Endothelial cell of umbilical vein (primary cell): ENCODE measurements at regions not wholly inside any gene's neighbourhood (a gene's known extent, or its start where the extent isn't known, plus 50 kb on each side); places are given as distances from the start of the nearest gene placed in this dataset.

Source experiments
- TF ChIP-seq, protein P1 (sequence below), 2 donors: IDR thresholded peaks; 1 replicate in 1 of 2; 2 replicates in 1 of 2; pipeline ENCODE4 v1.5.1; 2011; ENCODE audit warnings: low read length in 2 of 2, mild to moderate bottlenecking in 2 of 2, moderate library complexity in 2 of 2, control low read depth in 1 of 2, inconsistent platforms in 1 of 2, low read depth in 1 of 2; ENCODE audit not compliant: insufficient read depth in 1 of 2; ENCODE audit errors: extremely low read depth in 1 of 2
- TF ChIP-seq, protein P2 (sequence below): IDR thresholded peaks from 2 replicates; pipeline ENCODE4 v1.6.1; 2011; ENCODE audit not compliant: insufficient read depth, insufficient read length

DNA sequence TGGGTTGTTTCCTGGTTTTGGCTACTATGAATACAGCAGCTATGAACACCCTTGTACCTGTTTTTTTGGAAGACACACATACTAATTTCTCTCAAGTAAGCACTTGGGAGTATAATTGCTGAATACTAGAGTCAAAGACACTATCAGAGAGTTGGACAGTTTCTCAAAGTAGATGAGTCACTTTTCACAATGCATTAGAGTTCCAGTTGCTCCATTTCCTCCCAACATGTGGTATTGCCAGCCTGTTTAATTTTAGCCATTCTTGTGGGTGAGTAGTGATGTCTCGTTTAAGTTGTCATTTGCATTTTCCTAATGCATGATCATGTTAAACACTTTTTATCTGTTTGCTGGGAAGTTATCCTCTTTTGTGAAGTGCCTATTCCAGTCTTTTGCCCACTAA is 81.6 kb upstream of the GDNF start:
- TF ChIP-seq, protein P1, sequence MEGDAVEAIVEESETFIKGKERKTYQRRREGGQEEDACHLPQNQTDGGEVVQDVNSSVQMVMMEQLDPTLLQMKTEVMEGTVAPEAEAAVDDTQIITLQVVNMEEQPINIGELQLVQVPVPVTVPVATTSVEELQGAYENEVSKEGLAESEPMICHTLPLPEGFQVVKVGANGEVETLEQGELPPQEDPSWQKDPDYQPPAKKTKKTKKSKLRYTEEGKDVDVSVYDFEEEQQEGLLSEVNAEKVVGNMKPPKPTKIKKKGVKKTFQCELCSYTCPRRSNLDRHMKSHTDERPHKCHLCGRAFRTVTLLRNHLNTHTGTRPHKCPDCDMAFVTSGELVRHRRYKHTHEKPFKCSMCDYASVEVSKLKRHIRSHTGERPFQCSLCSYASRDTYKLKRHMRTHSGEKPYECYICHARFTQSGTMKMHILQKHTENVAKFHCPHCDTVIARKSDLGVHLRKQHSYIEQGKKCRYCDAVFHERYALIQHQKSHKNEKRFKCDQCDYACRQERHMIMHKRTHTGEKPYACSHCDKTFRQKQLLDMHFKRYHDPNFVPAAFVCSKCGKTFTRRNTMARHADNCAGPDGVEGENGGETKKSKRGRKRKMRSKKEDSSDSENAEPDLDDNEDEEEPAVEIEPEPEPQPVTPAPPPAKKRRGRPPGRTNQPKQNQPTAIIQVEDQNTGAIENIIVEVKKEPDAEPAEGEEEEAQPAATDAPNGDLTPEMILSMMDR (IDR thresholded peaks at IDR 0.05; ENCODE audit: extremely low read depth in 1 of 2, insufficient read depth in 1 of 2, low read depth in 1 of 2, low read length in 2 of 2): no peak
- TF ChIP-seq, protein P2, sequence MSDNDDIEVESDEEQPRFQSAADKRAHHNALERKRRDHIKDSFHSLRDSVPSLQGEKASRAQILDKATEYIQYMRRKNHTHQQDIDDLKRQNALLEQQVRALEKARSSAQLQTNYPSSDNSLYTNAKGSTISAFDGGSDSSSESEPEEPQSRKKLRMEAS: no peak
